Neural progenitor cell (in vitro differentiated cells): ENCODE measurements at regions not wholly inside any gene's neighbourhood (a gene's known extent, or its start where the extent isn't known, plus 50 kb on each side); places are given as distances from the start of the nearest gene placed in this dataset.

Experiments used
- CTCF ChIP-seq: fragments of 200-600 bp; sonication (generic); IDR thresholded peaks from 2 replicates; pipeline ENCODE4 v1.5.1; 2017; ENCODE audit warnings: antibody characterized with exemption, mild to moderate bottlenecking
- EZH2 ChIP-seq: fragments of 200-600 bp; sonication (generic); IDR thresholded peaks from 2 replicates; pipeline ENCODE4 v1.6.1; 2017; ENCODE audit warnings: antibody characterized with exemption, mild to moderate bottlenecking, moderate library complexity

- TF ChIP-seq CTCF, result no peak
- TF ChIP-seq EZH2, result no peak
Observed at GRCh38 chr2:136178941-136179601, 61.1 kb upstream of the CXCR4 start.
